ENCODE measurements at regions not wholly inside any gene's neighbourhood (a gene's known extent, or its start where the extent isn't known, plus 50 kb on each side); places are given as distances from the start of the nearest gene placed in this dataset.
"Not testable (repeated sequence)": the region's sequence is repeated elsewhere in the genome, so short reads cannot be mapped to it uniquely, and the experiment has no call there.

- H3K4me3 ChIP-seq (ENCODE audit: low read length): no peak overlapping the region
- no peak for DNase-seq (ENCODE audit: low read depth)
- no peak for TF ChIP-seq CTCF (conservative IDR thresholded peaks at IDR 0.05; ENCODE audit: low read length)
Observed at GRCh38 chr5:98168871-98169270, 604.6 kb upstream of the RGMB start.

GRCh38 chr5:98170994-98171393, 602.5 kb upstream of the RGMB start:
- DNase-seq (ENCODE audit: low read depth): no peak
- TF ChIP-seq CTCF (conservative IDR thresholded peaks at IDR 0.05; ENCODE audit: low read length): no peak
- H3K4me3 ChIP-seq (ENCODE audit: low read length): no peak overlapping the region

GRCh38 chr5:98173334-98173733, 600.1 kb upstream of the RGMB start:
- no peak for TF ChIP-seq CTCF (conservative IDR thresholded peaks at IDR 0.05; ENCODE audit: low read length)

GRCh38 chr5:98175474-98175873, 598.0 kb upstream of the RGMB start:
- no peak for TF ChIP-seq CTCF (conservative IDR thresholded peaks at IDR 0.05; ENCODE audit: low read length)

More at GRCh38 chr5:98173334-98173733, 600.1 kb upstream of the RGMB start:
- no peak overlapping the region for H3K4me3 ChIP-seq (ENCODE audit: low read length)
- peak; percentile 47 for DNase-seq (ENCODE audit: low read depth)

GRCh38 chr5:98179791-98180755, 593.4 kb upstream of the RGMB start:
- TF ChIP-seq CTCF (conservative IDR thresholded peaks at IDR 0.05; ENCODE audit: low read length): no peak
- DNase-seq (ENCODE audit: low read depth): peak; percentile 5
- H3K4me3 ChIP-seq (ENCODE audit: low read length): no peak overlapping the region

More at GRCh38 chr5:98175474-98175873, 598.0 kb upstream of the RGMB start:
- DNase-seq (ENCODE audit: low read depth): no peak
- no peak overlapping the region for H3K4me3 ChIP-seq (ENCODE audit: low read length)

- no peak for DNase-seq (ENCODE audit: low read depth)
- H3K4me3 ChIP-seq (ENCODE audit: low read length): no peak overlapping the region
- TF ChIP-seq CTCF (conservative IDR thresholded peaks at IDR 0.05; ENCODE audit: low read length): no peak
Observed at GRCh38 chr5:98186128-98186527, 587.3 kb upstream of the RGMB start.

- no peak for TF ChIP-seq CTCF (conservative IDR thresholded peaks at IDR 0.05; ENCODE audit: low read length)
- DNase-seq (ENCODE audit: low read depth): no peak
- no peak overlapping the region for H3K4me3 ChIP-seq (ENCODE audit: low read length)
Observed at GRCh38 chr5:98187945-98188344, 585.5 kb upstream of the RGMB start.

GRCh38 chr5:98190344-98190743, 583.1 kb upstream of the RGMB start:
- DNase-seq (ENCODE audit: low read depth); H3K4me3 ChIP-seq (ENCODE audit: low read length): not testable (repeated sequence)
